ENCODE measurements at regions not wholly inside any gene's neighbourhood (a gene's known extent, or its start where the extent isn't known, plus 50 kb on each side); places are given as distances from the start of the nearest gene placed in this dataset.

DNA sequence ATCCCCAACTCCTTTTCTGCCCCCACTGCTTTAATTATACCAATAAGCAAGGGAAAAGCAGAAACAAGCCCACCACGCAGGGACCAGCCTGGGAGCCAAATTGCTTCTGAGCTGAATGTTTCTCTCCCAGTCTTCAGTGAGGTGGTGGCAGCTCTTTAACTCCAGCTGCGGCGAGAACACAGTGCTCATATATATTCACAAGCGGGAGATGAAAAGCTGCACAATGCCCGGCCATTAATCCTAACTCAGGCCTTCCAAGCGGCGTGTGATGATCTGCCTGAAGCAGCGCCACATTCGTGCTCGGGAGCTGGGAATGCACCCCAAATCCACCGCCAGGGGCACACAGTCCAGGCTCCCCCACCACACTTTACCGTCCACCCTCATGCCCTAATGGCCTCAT is 203.7 kb upstream of the SDK2 start:
- ATAC-seq: no peak
- Histone ChIP-seq H3K9ac (ENCODE audit: low read length) (no peak overlapping the region), H3K4me2 (ENCODE audit: low read length) (no peak overlapping the region), H3K27me3 (ENCODE audit: insufficient read depth, low read length) (no peaks in the 10 kb centered on the region), H3K27ac (ENCODE audit: low read depth, low read length) (no peak overlapping the region), H4K20me1 (ENCODE audit: insufficient read depth) (no peaks in the 10 kb centered on the region), H3K9me3 (ENCODE audit: control insufficient read depth in 1 of 2, insufficient read depth in 1 of 2, low read depth in 1 of 2, low read length in 2 of 2) (no peaks in the 10 kb centered on the region), H3K79me2 (ENCODE audit: insufficient read depth, low read length) (no peaks in the 10 kb centered on the region), H3K36me3 (ENCODE audit: control insufficient read depth in 1 of 2, insufficient read depth in 2 of 2, low read length in 2 of 2) (no peaks in the 10 kb centered on the region), H3K9me2 (ENCODE audit: insufficient read depth) (no peaks in the 10 kb centered on the region), H3K4me3 (replicated peaks in 1 of 2; ENCODE audit: low read depth in 1 of 2, low read length in 2 of 2) (no peak overlapping the region), H3K4me1 (ENCODE audit: control insufficient read depth in 1 of 2, insufficient read depth in 2 of 2, low read length in 2 of 2) (no peaks in the 10 kb centered on the region), H2AFZ (ENCODE audit: low read depth, low read length, poor library complexity, severe bottlenecking) (no peak overlapping the region)
- RAD21 ChIA-PET (ENCODE audit: low non-redundant PET in 1 of 2, low total read pairs in 2 of 2, uncharacterized antibody in 2 of 2, unreplicated experiment in 2 of 2): no interaction called here
- TF ChIP-seq SIN3A (IDR thresholded peaks at IDR 0.05; ENCODE audit: low read depth) (no peak), YY1 (IDR thresholded peaks at IDR 0.05; ENCODE audit: extremely low read depth, insufficient replicate concordance, low read depth, low read length) (no peak), CBX3 (IDR thresholded peaks at IDR 0.05; ENCODE audit: low read depth) (no peak), POLR2AphosphoS5 (IDR thresholded peaks at IDR 0.05; ENCODE audit: low read depth, low read length) (no peak), EZH2phosphoT487 (IDR thresholded peaks at IDR 0.05; ENCODE audit: borderline replicate concordance) (no peak), EGR1 (IDR thresholded peaks at IDR 0.05; ENCODE audit: low read depth) (no peak), ZFX (IDR thresholded peaks at IDR 0.05) (no peak), POLR2A (IDR thresholded peaks at IDR 0.05; ENCODE audit: borderline replicate concordance, extremely low read depth, insufficient read depth, insufficient read length) (no peak), CEBPB (IDR thresholded peaks at IDR 0.05; ENCODE audit: low read depth) (no peak)
- TF ChIP-seq, protein P1, sequence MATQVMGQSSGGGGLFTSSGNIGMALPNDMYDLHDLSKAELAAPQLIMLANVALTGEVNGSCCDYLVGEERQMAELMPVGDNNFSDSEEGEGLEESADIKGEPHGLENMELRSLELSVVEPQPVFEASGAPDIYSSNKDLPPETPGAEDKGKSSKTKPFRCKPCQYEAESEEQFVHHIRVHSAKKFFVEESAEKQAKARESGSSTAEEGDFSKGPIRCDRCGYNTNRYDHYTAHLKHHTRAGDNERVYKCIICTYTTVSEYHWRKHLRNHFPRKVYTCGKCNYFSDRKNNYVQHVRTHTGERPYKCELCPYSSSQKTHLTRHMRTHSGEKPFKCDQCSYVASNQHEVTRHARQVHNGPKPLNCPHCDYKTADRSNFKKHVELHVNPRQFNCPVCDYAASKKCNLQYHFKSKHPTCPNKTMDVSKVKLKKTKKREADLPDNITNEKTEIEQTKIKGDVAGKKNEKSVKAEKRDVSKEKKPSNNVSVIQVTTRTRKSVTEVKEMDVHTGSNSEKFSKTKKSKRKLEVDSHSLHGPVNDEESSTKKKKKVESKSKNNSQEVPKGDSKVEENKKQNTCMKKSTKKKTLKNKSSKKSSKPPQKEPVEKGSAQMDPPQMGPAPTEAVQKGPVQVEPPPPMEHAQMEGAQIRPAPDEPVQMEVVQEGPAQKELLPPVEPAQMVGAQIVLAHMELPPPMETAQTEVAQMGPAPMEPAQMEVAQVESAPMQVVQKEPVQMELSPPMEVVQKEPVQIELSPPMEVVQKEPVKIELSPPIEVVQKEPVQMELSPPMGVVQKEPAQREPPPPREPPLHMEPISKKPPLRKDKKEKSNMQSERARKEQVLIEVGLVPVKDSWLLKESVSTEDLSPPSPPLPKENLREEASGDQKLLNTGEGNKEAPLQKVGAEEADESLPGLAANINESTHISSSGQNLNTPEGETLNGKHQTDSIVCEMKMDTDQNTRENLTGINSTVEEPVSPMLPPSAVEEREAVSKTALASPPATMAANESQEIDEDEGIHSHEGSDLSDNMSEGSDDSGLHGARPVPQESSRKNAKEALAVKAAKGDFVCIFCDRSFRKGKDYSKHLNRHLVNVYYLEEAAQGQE (IDR thresholded peaks at IDR 0.05; ENCODE audit: low read depth): no peak
- TF ChIP-seq, protein P2, sequence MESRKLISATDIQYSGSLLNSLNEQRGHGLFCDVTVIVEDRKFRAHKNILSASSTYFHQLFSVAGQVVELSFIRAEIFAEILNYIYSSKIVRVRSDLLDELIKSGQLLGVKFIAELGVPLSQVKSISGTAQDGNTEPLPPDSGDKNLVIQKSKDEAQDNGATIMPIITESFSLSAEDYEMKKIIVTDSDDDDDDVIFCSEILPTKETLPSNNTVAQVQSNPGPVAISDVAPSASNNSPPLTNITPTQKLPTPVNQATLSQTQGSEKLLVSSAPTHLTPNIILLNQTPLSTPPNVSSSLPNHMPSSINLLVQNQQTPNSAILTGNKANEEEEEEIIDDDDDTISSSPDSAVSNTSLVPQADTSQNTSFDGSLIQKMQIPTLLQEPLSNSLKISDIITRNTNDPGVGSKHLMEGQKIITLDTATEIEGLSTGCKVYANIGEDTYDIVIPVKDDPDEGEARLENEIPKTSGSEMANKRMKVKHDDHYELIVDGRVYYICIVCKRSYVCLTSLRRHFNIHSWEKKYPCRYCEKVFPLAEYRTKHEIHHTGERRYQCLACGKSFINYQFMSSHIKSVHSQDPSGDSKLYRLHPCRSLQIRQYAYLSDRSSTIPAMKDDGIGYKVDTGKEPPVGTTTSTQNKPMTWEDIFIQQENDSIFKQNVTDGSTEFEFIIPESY (IDR thresholded peaks at IDR 0.05; ENCODE audit: extremely low read depth, insufficient replicate concordance, low read length): no peak
- POLR2A ChIA-PET: no interaction called here
- CTCF ChIA-PET: no interaction called here
- BruUV-seq (replicated peaks): no TSS peak
- DNase-seq (ENCODE audit: low read depth, low spot score): no peak
- intact Hi-C loops (cut with micrococcal nuclease): loop anchor here (10.0 kb wide), 1 partner anchor 603 kb away; no protein-coding TSS in a partner anchor

Measured in HCT116 (cell line).